M059J (cell line): ENCODE measurements at regions not wholly inside any gene's neighbourhood (a gene's known extent, or its start where the extent isn't known, plus 50 kb on each side); places are given as distances from the start of the nearest gene placed in this dataset.

Experiments used
- DNase-seq: peaks from one replicate; pipeline ENCODE4 v3.0.0-alpha.2; 2012; ENCODE audit warnings: low read depth

DNA sequence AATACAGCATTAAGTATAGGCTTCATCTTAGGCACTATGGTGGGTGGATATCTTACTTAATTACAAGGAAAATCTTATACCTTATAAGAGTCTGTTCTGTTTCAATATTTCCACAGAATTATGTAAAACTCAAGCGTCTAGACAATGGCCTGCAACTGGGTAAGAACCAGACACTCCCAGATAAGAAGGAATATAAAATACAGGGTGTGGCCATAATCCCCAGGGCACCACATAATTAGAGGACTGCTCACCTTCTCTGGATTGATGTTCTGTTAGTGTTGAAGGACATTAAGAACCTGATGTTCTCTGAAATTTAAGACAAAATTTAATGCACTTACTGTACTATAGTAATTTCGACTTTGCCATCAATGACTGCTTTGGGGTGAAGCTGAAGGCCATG is 198.2 kb upstream of the ARSJ start:
- DNase-seq = no peak

DNA sequence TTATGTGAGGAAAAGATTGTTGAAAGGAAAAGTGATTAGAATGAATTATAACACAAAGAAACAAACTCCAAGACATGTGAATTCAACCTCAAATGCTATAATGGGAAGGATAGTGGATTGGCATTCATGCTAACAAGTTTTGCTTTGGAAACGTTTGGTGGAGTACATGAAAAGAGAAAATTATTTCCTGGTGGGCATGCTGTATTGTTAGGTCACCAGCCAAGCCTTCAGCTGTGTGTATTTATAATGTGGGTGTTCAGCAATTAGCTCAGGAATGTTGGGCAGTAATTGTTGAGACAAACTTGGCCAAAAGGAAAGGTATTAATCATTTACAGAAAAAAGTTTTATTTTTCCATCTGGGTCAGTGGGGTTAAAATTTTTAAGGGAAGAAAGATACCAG is 198.9 kb upstream of the ARSJ start:
- no peak for DNase-seq

DNA sequence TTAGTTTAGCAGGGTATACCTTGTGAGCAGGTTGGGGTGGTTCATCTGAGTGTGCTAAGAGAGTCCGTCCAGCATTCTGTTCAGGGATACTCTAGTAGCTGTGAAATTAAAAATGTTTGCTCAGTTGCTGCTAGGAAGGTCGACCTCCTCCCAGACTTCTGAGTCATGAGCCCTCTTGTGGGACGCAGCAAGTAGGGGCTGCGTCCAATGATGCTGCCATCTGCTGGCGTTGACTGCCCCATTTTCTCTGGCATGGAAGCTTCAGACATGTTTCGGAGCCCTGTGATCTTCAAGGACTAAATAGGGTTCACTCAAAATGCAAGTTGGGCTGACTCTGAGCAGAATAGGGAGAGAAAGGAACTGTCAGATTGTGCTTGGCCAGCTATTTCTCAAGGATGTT is 201.0 kb upstream of the ARSJ start:
- peak; percentile 27 for DNase-seq

DNA sequence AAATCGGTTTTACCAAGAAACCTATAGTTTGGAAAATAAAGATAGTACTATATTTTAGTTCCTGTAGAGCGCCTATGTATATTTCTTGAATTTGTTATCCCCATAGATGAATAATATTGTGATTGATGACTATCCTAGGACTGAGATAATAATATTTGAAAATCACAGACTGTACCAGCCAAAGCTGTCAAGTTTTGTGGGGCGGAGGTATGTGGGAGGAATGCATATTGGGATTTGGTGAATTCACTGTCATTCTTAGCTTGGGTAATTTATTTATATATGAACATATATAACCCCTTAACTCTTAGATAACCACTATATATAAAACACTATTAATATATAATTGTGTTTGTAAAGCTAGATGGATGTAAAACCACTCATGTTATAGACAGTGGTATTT is 205.5 kb upstream of the ARSJ start:
- DNase-seq = no peak

DNA sequence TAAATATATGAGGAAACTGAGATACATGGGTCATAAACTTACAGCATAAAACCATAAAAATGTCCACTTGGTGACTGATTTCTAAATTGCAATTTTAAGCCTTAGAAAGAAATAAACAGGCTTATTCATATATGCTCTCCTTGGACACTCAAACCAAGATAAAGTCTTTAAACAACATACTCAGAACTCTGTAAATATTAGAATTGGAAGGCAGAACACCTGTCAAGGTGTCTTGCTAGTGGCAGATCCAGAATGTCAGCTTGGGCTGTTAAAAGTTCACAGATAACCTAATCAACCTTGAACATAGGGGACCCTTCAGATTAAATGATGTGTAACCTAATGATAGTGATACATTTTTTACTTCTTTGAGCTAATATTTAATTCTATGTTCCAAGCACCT is 208.1 kb upstream of the ARSJ start:
- no peak for DNase-seq

DNA sequence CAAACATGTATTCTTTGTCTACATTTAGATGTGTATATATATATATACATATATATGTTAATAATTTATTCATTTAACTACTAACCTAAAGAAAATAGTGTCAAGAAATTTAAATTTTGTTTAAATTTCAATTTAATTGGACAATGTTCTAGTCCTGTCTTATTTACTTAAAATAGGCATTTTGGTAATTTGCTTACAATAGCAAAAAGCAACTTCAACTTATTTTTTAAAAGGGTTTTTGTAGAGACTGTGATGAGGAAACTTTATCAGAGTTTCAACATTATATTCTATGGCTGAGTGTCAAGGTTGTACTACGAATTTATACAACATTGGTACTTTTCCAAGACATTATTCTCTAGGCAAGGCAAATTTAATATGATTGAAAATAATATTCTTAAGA is 212.0 kb upstream of the ARSJ start:
- DNase-seq = no peak

DNA sequence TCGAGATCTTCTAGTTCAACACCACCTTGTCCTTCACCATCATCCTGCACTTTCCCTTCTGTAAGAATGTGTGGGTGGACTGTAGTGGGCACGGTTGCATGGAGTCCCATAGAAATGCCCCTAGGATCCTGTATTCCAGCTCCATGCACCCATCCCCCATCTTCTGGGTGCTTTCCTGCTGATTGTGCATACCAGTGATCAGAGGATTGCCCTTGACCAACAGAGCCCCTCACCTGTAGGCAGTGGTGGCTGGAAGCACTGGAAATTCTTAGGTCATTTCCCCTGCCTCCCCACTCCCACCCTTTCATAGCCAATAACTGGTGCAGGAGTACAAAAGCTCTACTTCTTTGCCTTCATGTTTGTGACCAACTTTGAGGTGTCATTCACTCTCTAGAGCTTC is 213.4 kb upstream of the ARSJ start:
- no peak for DNase-seq

DNA sequence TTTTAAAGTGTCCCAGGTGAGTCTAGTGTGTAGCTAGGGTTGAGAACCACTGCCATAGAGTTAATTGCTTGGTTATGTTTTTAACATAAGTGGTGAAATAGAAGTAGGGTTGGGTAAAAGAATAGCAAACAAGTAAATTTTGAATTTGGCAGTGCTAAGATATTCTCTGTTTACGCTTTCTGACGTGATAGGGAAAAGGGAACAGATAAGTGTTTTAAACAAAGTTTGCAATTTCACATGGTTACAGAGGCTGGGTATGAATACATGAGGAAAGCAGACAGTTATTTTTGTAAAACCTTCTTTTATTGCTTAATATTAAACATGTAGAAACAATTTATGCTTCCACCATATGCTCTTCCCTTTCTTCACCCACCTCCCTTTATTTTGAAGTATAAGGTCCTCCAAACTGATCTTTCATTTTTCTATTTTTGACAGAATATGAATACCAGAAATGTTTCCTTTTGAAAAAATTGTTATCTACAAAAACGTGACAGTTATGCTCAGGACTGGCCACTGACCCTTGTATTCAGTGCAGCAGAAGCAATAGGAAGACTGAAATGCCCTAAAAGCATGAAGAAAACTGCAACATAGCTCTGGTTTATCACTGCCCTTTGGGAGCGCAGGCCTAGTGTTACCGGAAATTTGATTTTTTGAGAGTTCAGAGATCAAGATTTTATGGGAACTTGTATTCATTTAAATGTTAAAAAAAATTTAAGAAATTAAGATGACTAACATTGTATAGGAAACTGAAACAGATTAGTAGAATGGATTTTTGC is 214.4 kb upstream of the ARSJ start:
- no peak for DNase-seq

DNA sequence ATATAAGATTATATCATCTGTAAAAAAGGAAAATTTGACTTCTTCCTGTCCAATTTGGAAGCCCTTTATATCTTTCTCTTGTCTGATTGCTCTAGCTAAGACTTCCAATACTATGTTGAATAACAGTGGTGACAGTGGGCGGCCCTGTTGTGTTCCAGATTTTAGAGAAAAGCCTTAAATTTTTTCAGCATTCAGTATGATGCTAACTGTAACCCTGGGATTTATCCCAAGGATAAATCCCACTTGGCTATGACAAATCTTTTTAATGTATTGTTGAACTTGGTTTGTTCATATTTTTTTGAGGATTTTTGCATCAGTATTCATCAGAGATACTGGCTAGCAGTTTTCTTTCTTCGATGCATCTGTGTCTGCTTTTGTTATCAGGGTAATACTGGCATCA is 217.2 kb upstream of the ARSJ start:
- no peak for DNase-seq

DNA sequence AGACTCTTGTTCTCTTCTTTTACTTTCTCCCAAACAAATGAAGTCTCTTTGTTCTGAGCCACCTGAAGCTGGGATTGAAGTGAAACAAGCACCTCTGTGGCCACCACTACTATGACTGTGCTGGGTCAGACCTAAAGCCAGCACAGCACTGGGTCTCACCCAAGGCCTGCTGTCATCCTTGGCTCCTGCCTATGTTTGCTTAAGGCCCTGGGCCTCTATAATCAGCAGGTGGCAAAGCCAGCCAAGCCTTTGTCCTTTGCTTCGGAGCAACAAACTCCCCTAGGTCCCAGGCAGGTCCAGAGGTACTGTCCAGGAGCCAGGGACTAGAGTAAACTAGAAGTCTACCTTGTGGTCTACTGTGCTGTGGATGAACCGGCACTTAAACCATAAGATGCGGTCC is 220.6 kb upstream of the ARSJ start:
- no peak for DNase-seq

DNA sequence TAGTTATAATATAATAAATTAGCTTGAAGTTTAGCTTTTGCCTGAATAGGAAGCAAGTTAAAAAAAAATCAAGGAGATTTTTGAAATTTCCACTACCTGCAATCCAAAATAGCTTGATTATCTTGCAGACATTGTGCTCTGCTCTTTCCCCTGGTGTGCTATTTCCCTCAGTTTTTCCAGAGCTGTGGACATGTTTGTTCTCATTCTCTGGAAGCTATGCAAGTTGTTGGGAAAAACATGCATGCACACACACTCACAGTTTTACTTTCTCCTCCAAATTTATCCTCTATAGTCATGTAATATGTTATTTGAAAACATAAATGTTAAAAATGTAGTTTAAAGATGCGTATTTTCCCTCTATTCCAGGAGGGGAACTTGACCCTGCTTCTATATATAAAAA is 225.8 kb upstream of the ARSJ start:
- no peak for DNase-seq

DNA sequence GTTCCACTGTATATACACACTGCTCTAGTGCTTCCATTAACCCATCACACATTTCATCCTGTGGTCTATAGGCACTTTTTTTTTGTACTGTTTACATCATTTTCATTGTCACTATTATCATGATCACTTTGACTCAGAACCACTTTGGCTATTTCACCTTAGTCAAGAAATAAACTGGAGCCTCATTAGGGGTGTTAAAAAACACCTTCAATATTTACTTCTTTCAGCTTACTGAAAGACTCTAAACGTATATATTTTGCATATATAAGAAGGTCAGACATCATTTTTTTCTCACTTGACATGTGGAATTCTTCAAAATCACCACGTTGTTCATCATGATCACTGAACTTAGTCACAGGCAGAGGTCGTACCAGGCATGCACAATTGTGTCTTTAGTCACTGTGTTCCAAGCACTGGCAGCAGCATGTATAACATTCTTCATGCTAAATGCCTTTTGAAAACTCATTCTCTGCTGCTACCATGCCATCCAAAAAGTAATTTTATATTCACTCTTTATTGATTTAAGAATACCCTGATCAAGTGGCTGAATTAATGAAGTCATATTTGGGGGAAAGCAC is 229.2 kb upstream of the ARSJ start:
- DNase-seq = peak; percentile 37

DNA sequence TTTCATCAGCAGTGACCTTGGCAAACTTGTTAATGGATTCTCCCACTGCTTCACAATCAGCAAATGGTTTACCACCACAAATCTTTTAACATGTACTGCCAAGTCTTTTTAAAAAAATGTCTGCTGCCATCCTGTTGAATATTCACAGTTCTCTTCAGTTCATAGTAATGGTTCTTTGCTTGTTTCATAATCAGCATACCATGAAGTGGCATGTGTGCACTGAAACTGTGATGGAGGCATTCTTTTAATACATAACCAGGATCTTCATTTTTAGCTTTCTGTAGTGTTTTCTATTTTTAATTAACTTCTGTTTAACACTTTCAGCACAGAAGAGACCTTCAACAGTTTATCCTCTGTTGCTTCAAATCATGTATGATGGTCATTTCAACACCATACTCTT is 230.1 kb upstream of the ARSJ start:
- no peak for DNase-seq

DNA sequence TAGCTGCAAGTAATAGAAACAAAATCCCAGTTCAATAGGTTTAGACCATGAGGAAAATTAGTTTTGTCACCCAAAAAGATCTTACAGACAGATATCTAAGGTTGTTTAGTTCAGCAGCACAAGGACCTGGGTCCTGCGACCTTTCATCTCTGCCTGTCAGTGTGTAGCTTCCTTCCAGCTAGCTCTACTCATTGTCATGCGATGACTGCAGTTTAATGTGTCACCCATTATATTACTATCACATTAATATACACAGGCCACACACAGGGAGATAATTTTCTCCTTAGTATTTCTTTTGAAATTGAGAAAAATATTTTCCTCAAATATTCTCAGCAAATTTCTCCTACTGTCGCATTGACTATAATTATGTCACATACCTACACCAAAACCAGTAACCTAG is 232.1 kb upstream of the ARSJ start:
- no peak for DNase-seq

DNA sequence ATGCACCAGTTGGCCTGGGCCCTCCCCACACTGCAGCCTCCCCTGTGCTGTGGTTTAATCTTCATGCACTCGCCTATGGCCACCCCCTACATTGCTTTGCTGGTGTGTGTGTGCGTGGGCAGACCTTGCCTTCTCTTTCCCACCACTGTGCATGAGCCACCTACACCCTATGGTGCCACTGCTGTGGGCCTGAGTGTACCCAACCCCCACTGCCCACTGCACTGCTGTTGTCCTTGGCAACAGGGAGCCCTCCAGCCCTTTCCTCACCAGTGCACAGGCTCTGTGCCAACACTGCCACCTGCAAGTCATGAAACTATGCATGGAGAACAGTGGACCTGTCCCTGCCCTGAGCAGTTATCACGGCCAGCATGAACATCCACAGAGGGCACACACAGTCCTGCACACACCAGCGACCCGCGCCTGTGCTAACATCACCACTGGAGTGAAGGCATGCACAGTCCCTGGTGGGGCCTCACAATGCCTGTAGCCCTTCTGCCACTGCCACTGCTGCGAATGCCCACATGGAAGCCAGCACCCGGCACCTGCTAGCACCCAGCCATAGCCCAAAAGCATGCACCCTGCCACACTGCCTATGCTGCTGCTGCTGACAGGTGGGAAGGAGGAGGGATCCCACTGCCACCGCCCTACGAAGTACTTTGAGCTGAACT is 237.8 kb upstream of the ARSJ start:
- DNase-seq = no peak

DNA sequence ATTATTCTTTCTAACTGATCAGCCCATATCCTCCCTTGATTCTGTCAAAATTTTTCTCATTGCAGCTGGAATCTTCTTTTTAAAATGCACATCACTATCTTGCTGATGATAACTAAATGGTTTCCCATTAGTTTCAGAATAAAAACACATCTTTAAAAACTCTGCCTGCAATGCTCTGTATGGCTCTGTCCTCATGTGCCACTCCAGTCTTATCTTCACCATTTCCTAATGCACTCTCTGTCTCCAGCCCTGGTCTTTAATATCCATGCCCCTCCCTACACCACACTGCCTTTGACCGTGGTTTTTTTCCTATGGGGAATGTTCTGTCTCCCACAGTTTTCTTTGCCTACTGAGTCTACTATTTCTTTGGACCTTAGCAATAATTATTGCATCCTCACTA is 244.1 kb upstream of the ARSJ start:
- no peak for DNase-seq

DNA sequence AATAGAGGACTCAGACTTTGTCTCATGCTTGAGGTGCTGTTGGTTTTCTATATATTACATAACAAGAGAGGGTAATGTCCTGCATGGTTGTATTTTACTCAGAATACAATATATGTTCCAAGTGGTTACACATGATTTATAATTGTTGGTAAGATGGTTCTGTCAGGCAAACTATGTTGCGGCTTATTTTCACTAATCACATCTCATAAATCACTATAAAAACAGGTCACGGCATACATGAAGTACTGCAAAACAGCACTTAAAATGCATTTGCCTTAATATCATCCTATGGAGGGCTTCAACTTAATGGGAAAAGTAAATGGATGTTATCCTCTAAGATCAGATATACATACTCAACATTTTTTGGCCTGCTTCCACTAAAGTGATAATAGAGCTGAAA is 246.0 kb upstream of the ARSJ start:
- no peak for DNase-seq

DNA sequence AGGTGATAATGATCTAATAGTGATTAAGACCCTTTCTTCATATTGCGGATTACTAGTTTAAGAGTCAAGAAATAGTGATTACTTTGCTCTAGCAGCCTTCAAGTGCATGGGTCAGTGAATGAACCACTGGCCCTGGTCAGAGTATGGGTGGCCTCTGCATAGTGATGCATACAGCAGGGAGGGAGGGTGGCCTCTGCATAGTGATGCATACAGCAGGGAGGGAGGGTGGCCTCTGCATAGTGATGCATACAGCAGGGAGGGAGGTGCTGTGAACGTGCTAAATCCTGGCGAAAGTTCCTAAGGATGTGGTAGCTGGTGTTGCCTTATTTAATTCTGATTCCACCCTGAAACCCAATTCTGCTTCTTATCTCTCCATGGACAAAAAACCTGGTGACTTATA is 246.7 kb upstream of the ARSJ start:
- DNase-seq = no peak

DNA sequence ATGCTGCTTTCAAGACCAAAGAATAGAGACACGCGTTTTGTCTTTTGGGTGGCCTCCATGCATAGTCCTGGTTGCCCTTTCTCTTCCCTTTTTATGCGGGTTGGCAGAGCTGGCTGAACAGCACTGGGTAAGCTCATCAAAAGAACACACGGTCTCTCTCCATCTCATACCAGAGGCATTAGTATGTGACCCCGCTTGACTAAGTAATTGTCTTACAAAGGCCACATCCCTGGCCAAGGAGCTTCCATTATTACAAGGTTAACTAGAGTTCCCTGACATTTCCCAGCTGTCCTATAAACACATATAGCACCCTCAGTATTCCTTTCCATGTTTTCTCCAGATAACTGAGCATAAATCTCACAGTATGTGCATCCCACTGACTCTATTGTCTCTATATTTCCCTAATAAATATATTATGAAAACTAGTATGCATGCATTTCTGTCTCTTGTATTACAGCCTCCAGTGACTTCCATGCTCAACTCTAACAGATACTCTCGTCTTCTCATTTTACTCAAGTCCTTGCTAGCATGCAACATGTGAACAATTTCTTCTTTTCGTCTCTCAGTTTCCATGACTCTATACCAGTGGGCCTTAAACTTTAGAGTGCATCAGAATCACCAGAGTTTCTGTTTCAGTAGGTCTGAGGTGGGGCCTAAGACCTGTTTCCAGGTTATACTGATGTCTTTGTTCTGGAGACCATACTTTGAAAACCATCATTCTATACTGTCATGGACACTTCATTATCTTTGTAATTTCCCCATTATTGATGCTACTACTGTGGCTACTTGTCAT is 247.7 kb upstream of the ARSJ start:
- peak; percentile 68 for DNase-seq

DNA sequence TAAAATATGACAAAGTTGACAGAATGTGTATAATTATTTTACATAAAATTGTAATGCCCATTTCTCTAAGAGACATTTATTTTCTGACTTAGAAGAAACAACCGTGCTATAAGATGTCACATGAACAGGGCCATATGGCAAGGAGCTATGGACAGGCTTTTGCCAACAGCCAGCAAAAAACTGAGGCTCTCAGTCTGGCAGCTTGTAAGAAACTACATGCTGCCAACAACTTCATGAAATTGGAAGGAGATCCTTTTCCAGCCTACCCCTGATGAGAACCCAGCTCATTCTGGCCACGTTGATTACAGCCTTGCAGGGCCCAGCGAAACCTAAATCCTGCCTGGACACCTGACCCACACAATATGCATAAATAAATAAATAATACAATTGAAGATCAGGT is 250.3 kb upstream of the ARSJ start:
- DNase-seq = no peak

DNA sequence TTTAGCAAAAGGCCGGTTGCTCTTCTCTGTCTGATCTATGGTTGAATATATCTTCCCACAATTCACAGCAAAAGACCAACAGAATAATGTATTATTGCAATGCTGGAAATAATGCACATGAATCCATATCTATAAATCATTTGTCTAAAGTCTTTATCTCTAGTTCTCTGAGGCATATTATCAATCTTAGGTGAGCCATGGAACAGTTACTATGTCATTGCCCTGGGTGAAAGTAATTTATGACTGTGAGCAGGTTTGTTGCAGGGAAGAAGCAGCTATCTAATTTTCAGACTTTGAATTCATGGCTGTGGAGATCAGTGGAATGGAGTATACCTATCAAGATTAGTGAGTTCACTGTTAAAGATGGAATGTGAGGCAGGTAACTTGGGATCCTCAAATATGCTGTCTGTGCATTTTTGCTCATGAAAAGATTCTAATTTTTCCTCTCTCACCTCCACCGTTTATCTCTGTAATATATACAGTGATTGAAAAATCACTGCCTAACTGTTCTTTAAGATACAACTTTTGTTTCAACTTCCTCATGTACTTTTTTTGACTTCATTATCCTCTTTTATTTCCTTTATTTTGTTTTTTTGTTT is 256.8 kb upstream of the ARSJ start:
- no peak for DNase-seq

DNA sequence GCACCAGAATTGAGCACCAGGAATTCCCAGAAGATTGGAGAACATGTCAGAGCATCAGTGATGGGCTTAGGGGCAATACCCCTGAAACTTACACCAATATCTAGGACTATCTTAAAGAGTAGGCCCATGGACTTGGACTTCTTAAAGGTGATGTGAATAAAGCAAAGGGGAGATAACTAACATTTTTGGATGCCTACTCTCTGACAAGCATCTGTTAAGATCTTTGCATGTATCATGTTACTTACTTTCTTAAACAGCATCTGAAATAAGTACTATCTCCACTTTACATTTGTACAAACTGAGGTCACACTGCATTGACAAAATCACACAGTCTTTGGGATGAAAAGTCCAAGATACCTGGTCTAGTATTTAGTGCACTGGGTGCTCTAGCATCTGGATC is 258.6 kb upstream of the ARSJ start:
- no peak for DNase-seq
